NB4 (cell line): ENCODE measurements at regions not wholly inside any gene's neighbourhood (a gene's known extent, or its start where the extent isn't known, plus 50 kb on each side); places are given as distances from the start of the nearest gene placed in this dataset.

Source experiments
- DNase-seq: peaks from one replicate; pipeline ENCODE4 v3.0.0; 2010; ENCODE audit warnings: low read depth
- H3K4me3 ChIP-seq: one replicate; pipeline ENCODE4 v1.5.1; 2011; ENCODE audit warnings: mild to moderate bottlenecking, low read depth, low read length, moderate library complexity
- MYC ChIP-seq: IDR thresholded peaks from 2 replicates; pipeline ENCODE4 v1.6.1; 2011; ENCODE audit warnings: low read depth, low read length
- POLR2A ChIP-seq: IDR thresholded peaks from 2 replicates; pipeline ENCODE4 v1.6.1; 2011; ENCODE audit warnings: mild to moderate bottlenecking; ENCODE audit not compliant: insufficient read length; ENCODE audit errors: extremely low read depth
- TF ChIP-seq, protein P1 (sequence below): IDR thresholded peaks from 2 replicates; pipeline ENCODE4 v1.6.1; 2011; ENCODE audit warnings: low read depth, low read length
- TF ChIP-seq, protein P2 (sequence below): IDR thresholded peaks from one replicate; pipeline ENCODE4 v1.5.1; 2012; ENCODE audit warnings: low read depth, low read length

DNA sequence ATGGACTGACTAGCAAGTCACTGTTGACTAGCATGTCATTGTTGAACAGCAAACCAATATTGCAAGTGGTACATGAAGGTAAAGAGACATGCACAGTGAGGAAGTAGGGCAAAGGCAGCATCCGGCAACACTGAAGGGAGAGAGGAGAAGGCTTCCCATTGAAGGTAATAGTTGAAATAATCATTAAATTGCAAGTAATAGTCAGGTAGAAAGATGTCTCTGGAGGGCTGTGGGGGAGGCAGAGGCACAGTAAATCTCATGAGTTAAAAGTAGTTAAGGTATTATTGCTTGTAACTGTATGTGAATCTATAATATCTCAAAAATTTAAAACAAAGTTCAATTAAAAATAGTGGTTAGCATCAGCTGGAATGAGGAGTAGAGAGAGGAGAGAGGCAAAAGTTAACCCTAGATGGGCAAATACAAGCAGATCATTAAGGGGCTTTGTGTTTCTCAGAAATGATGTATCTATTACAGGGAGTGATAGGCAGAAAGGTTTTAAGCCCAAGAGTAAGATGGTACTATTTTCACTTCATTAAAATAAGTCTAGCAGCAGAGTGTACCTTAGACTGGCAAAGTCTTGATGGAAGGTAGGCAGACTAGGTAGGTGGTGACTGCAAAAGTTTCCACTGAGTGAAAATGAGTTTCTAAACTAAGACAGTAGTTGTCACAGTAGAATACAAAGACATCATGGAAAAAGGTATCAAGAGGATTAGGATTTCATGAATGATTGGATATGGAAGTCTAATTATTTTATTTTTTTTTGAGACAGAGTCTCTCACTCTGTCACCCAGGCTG is 776.6 kb downstream of the RAB28 start:
- TF ChIP-seq MYC (no peak), POLR2A (no peak)
- TF ChIP-seq, protein P1, sequence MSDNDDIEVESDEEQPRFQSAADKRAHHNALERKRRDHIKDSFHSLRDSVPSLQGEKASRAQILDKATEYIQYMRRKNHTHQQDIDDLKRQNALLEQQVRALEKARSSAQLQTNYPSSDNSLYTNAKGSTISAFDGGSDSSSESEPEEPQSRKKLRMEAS: no peak
- TF ChIP-seq, protein P2, sequence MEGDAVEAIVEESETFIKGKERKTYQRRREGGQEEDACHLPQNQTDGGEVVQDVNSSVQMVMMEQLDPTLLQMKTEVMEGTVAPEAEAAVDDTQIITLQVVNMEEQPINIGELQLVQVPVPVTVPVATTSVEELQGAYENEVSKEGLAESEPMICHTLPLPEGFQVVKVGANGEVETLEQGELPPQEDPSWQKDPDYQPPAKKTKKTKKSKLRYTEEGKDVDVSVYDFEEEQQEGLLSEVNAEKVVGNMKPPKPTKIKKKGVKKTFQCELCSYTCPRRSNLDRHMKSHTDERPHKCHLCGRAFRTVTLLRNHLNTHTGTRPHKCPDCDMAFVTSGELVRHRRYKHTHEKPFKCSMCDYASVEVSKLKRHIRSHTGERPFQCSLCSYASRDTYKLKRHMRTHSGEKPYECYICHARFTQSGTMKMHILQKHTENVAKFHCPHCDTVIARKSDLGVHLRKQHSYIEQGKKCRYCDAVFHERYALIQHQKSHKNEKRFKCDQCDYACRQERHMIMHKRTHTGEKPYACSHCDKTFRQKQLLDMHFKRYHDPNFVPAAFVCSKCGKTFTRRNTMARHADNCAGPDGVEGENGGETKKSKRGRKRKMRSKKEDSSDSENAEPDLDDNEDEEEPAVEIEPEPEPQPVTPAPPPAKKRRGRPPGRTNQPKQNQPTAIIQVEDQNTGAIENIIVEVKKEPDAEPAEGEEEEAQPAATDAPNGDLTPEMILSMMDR: no peak
- DNase-seq: no peak
- no peak overlapping the region for H3K4me3 ChIP-seq

DNA sequence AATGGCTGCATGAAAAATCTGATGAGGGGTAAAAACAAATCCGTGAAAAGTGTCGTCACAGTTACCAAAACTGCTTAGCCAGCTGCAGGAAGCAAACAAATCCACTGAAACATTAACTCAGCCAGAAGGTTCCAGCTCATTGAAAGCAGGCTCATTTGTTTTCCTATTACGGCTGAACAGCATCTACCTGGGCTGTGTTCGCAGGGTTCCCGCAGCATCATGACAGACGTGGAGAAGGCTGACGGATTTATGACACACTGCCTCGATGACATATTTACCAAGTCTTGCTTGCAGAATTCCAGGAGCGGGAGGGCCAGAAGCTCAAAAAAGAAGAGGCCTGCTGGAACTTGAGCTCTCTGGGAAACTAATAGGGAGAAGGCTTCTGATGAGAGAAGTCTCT is 781.1 kb downstream of the RAB28 start:
- TF ChIP-seq MYC (no peak), POLR2A (no peak)
- TF ChIP-seq, protein P2: no peak
- TF ChIP-seq, protein P1: no peak
- no peak overlapping the region for H3K4me3 ChIP-seq
- no peak for DNase-seq

DNA sequence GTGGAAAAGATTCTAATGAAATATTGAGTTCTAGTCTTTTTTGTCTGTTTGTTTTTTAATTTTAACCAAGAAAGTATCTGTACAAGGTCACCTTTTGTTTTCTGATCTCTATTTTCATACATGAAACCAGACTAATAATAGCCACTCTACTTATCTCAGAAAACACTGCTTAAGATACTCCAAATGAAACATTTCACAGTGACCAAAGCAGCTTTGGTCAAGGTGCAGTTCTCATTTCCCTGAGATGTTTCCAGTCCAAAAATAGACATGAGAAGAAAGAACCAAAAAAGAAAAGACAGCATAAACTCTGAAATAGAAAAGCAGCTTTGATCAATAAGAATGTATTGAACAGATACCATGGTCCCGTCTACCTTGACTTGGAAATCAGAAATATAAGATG is 782.8 kb downstream of the RAB28 start:
- no peak overlapping the region for H3K4me3 ChIP-seq
- DNase-seq: no peak
- no peak for TF ChIP-seq POLR2A

DNA sequence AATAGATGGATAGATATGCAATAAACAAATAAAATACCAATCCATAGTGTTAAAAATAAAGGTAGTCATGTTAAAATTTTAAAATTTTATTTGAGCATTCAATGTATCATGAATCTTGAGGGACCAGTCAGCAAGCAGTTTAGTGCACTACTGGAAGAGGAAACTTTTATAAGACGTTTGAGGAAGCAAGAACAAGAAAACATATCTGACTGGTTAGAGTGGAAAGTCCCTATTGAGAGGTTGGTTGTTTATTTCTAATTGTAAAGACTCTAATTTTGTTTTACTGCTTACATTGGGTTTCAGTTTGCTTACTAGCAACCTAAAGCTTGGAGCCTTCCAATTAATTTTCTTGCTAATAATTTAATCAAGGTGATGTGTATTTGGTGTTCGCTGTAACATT is 786.2 kb downstream of the RAB28 start:
- no peak for DNase-seq
- no peak overlapping the region for H3K4me3 ChIP-seq
- TF ChIP-seq, protein P2: no peak
- no peak for TF ChIP-seq POLR2A

DNA sequence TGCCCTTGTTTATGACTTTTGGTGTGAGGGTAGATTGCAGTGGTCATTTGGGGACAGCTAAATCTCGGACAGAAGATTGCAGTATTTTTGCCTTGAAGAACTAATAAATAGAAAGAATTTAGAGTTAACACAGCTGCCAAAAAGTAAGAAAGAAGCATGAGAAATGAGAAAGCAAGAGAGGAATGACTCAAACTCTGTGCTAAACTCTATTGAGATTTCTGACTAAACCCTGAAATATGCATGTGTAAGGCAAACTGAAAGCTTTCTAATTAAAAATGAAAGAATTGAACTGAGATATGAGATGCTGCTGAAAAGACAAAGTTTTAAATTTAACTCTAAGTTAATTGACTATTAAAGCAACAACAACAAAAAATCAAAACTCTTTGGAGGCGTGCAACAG is 791.3 kb downstream of the RAB28 start:
- no peak overlapping the region for H3K4me3 ChIP-seq
- no peak for DNase-seq
- TF ChIP-seq, protein P1: no peak
- TF ChIP-seq MYC: no peak
- TF ChIP-seq, protein P2: no peak
- no peak for TF ChIP-seq POLR2A

DNA sequence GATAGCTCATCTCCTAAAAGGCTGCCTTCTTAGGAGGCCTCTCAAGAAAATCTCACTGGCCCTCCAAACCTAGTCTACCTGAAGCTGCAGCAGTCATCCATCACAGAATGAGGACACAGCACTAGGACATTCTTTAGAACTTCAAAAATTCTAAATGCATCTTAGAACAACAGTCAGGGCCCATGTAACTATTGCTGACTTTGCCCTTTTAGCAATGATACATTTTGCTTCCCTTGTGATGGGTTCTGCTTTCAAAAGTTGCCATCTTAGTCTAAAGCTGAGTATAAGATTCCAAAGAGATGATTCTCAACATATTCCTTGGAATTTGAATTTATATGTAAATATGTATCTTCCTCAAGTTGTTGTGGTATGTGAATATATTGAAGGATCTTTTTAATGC is 793.0 kb downstream of the RAB28 start:
- DNase-seq: no peak
- no peak overlapping the region for H3K4me3 ChIP-seq
- TF ChIP-seq MYC (no peak), POLR2A (no peak)
- TF ChIP-seq, protein P1: no peak
- TF ChIP-seq, protein P2: no peak
